C1 segment of cervical spinal cord (tissue), 14 donors: ENCODE measurements at regions not wholly inside any gene's neighbourhood (a gene's known extent, or its start where the extent isn't known, plus 50 kb on each side); places are given as distances from the start of the nearest gene placed in this dataset.
"Not testable (repeated sequence)": the region's sequence is repeated elsewhere in the genome, so short reads cannot be mapped to it uniquely, and the experiment has no call there.

Experiments used
- DNase-seq, 14 donors: peaks; one replicate each; lab custom pipeline; 2025; lab: John Stamatoyannopoulos, UW

DNA sequence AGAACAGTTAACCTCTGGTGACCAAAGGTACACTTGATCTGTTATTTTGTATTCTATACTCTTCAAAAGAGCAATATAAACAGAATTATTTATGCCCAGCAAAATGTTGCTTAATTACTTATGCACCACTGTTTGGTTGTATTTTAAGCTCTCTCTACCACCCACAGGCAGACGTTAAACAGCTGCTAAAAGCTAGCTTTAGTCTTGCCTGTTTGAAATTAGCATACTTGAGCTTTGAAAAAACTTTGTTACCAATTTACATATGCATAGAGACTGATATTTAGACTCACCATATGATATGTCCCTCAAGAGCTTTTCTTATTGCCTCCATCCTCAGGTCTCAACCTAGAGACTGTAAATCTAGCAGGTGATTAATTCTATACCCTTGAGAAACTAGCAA, 426.9 kb downstream of the NR4A2 start:
- DNase-seq, result no peak

GRCh38 chr2:155904720-155905119, 427.8 kb downstream of the NR4A2 start:
- no peak for DNase-seq

DNA sequence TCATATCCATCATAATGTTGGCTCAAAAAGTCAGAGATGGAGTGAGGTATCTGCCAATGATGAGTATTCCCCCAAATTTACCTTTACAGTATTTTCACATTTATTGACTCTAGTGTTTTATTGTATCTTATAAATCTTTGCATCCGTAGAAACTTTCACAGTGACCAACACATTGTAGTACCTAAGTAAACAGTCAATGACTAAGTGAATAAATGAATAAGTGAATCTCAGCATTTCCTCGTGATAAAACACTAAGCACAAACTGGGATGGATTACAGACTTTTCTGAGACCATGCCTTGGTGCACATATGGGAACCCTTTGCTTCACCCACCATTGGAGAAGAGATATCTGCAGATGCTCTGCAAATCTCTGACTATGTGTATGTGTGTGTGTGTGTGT, 429.9 kb downstream of the NR4A2 start:
- no peak for DNase-seq

DNA sequence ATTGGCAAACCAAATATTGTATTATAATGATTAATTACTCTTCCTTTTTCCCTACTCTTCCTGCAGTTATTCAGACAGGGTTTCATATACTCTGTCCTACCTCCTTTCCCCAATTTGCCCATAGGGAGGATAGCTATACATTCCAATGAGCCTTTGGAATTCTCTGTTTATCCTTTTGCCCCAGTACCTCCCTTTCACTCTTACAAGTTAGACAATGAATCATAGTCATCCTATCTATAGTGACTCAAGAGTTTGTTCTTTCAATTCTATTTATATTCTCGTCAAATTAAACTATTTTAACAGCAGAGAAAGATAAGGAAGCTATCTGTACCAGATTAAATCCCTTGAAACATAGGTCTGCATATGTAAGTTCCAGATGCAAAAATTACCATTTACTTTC, 437.5 kb downstream of the NR4A2 start:
- DNase-seq, result no peak

DNA sequence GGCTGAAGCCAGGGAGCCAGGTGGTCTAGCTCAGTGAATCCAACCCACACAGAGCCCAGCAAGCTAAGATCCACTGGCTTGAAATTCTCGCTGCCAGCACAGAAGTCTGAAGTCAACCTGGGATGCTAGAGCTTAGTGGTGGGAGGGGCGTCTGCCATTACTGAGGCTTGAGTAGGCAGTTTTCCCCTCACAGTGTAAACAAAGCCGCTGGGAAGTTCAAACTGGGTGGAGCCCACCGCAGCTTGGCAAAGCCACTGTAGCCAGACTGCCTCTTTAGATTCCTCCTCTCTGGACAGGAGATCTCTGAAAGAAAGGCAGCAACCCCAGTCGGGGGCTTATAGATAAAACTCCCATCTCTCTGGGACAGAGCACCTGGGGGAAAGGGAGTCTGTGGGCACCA, 452.1 kb downstream of the NR4A2 start:
- DNase-seq, result not testable (repeated sequence)

- DNase-seq, result not testable (repeated sequence)
Observed at GRCh38 chr2:155879900-155880299, 452.6 kb downstream of the NR4A2 start.

- no peak for DNase-seq
Observed at GRCh38 chr2:155872396-155872795, 460.1 kb downstream of the NR4A2 start.

GRCh38 chr2:155871940-155872339, 460.6 kb downstream of the NR4A2 start:
- DNase-seq, result no peak

GRCh38 chr2:155867564-155867963, 465.0 kb downstream of the NR4A2 start:
- DNase-seq, result no peak

GRCh38 chr2:155866477-155866876, 466.0 kb downstream of the NR4A2 start:
- DNase-seq, result no peak

- DNase-seq, result no peak
Observed at GRCh38 chr2:155852156-155852555, 480.4 kb downstream of the NR4A2 start.

DNA sequence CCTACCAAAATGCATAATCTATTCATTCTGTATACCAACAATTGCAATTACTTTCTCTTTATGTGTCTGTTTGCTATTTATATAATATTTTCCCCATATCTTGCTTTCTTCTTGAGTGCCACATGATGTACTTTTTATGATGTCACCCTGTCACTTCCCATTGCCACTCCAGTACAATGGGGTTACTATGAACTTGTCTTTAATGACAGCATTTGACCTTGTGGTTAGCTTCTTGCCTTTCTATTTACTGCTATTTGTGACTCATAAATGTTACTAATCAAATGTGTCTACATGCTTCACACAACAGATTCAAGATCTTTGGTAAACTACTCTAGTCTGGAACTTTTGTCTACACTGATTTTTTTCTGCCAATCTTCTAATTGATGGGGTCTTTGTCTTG, 486.3 kb downstream of the NR4A2 start:
- no peak for DNase-seq

- DNase-seq, result no peak
Observed at GRCh38 chr2:155844461-155844860, 488.1 kb downstream of the NR4A2 start.

GRCh38 chr2:155842103-155842502, 490.4 kb downstream of the NR4A2 start:
- no peak for DNase-seq

DNA sequence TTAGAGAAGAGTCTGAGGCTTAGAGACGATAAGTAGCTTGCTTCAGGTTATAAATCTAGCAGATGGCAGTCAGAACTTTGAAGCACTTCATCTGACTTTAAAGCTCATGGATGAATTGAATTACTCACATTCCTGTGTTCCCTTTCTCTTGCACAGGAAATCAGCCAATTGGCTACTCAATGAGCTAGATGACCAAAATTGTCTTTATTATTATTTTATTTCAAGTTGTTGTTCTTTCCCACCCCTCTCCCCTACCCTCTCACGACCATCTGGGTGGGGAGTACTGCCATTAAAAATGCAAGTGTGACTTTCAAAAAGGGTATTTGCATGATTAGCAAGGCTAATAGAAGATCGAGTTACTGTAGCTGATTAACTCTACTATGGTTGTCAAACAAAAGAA, 491.1 kb downstream of the NR4A2 start:
- no peak for DNase-seq

DNA sequence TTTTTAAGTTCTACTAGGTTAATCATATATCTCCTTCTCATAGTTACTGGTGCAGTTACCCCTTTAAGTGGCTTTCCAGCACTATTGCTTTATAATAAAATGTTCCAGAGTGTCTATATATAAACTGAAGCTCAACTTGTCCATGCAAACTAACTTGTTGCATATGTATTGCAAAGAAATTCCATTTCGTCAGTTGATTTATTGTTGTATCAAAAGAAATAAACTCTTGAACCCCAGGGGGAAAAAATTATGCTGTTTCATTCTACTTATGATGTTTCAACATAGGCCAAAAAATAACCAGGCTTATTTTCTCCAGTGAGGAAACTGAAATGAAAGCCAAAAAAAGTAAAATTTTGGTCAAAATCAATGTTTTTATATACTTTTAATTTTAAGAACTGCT, 491.9 kb downstream of the NR4A2 start:
- no peak for DNase-seq

DNA sequence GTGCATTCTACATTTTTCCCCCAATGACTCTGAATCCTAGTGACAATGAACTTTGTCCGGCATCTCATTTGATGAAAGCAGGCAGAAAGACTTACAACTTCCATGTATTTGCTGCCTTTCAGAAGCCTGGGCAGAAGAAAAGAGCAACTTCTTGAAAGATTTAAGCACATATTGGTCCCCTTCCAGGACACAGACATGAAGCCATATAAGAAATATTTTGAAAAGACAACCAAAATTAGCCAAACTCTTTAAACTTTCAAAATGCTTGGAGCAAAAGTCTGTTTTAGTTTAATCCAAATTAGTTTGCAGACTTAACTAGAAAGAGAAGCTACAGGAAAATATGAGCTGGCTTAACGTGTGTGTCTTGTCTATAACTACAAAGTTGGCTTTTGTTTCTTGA, 492.5 kb downstream of the NR4A2 start:
- no peak for DNase-seq

DNA sequence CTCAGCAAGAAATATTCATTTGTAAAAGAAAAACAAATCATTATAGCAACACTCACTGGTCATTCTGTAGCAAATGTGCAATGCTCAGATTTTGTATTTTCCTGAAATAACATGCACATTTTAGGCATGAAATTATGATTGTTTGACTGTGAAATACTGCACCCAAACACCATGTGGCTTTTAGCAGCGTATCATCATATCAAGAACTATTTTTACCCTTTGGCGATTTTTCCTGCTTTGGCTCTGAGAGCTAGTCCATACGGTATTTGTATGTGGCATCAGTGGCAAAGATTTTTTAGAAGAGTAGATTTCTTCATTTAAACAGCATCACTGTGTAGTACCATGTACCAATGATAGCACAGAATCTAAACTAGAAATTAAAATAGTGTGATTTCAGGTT, 493.1 kb downstream of the NR4A2 start:
- no peak for DNase-seq

DNA sequence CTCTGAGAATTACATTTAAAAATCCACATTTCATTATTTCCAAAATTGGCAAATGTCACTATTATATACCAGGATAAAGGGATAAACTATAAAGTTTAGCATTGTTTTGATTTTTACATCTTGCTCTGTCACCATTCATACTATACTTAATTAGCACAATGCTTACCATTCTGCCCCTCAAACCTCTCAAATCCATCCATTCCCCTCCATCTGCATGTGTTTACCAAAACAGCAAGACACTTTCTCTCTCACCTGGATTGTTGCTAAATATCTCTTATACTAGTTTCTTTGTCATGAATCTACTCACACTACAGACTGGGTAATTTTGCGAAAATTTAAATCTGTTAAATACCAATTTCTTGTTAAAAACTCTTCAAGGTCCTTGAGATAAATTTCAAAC, 496.1 kb downstream of the NR4A2 start:
- no peak for DNase-seq

DNA sequence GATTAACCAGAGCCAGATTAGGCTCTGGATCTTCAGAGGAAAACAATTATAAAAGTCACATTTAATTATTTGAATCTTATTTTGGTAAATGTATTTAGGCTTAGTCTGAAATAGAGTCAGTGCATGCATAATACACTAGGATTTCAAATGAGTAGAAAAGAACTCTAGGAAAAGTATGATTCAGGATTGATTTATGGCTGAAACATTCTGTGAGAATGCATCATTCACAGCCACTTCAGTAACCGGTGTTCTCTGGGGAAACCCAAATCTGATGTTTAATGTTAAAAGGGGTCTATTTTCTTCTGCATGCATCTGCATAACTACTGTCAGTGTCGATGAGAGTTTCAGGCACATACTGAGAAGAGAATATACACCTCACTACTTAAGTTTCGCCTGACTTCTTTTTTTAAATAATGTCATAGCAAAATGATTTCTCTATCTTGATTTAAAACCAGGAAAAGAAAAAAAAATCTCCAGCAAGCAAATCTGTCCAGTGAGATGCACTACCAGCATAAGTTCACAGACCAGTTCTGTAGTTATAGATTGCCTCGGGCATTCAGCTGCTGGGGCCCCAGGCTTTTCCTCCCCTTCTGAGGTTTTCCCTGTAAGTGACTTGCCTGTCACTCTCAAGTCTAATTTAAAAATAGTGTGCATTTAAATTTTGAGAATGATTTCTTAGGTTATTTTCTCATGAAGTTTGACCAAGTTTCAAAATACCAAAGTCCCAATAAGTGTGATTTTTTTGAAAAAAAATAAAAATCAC, 501.5 kb downstream of the NR4A2 start:
- no peak for DNase-seq

GRCh38 chr2:155830351-155830750, 502.2 kb downstream of the NR4A2 start:
- no peak for DNase-seq

DNA sequence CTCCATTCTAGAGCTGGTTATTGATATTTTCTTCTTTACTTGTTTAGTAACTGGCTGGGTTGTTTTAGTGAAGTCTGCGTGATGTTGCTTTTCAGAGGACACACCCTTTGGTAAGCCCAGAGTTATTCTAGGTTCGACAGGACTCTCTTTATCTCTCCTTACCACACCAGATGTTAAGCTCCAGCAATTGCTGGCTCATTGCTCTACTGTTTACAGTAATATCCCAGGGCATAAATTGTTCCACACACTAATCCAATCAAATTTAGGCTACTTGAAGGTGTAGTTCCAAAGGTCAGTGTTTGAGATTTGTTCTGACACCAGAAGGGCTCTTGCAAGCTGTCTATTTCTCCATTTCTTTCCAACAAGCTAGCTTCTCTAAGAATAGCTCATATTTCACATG, 506.6 kb downstream of the NR4A2 start:
- DNase-seq, result no peak

DNA sequence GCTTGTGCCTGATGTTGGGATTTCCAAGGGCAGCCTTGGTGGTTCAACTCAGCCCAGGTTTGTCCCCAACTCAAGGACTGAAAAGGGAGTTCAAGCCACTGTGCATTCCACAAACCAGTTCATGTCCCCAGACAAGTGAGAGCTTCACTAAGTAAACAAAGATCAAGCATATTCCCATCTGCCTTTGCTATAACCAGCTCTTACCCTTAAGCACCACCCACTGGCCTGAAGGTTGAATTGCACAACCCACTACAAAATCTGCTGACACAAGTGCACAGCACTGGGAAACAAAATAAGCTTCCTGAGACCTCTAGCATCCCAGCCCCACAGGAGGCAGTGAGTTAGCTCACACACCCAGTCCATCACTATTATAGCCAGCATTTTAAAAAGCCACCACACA, 516.7 kb downstream of the NR4A2 start:
- peak in 8 of 14 donors; percentile 1 to 22 (median 7) for DNase-seq

DNA sequence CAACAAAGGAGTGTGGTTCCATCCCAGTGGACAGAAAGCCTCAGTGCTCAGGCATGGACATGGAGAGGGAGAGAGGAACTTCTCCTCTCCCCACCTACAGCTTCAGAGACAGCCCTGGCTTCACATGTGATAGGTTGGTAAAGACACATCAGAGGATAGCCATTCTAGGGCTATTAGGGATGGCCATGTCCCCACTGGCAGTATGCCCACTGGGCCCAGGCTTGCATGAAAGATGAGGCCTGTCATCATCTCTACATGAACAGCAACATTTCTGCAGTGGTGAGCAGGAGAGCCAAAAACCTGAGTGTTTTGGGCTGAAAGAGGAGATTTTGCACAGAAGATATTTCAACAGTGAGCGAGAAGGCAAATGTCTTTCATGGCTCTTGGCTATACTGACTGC, 517.2 kb downstream of the NR4A2 start:
- DNase-seq, result peak in 1 of 14 donors; percentile 1
